ENCODE measurements at regions not wholly inside any gene's neighbourhood (a gene's known extent, or its start where the extent isn't known, plus 50 kb on each side); places are given as distances from the start of the nearest gene placed in this dataset.
"Not testable (repeated sequence)": the region's sequence is repeated elsewhere in the genome, so short reads cannot be mapped to it uniquely, and the experiment has no call there.

DNA sequence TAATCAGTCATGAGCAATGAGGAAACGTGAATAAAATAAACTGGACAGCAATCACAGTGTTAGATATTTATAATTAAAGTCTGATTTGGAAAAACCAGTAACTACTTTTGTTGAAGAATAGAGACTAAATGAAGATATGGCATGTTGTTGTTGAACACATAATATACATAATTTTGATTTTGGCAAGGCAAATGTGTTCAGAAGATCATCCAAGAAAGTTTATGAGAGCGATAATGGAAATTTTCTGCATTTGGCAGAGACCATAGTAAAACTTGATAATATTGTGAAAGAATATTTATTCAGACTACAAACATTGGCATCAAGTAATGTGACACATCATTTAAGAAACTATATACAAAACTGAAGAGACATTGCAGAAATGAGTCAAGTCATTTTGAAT is 620.7 kb downstream of the TMA16 start:
- no peak for DNase-seq

DNA sequence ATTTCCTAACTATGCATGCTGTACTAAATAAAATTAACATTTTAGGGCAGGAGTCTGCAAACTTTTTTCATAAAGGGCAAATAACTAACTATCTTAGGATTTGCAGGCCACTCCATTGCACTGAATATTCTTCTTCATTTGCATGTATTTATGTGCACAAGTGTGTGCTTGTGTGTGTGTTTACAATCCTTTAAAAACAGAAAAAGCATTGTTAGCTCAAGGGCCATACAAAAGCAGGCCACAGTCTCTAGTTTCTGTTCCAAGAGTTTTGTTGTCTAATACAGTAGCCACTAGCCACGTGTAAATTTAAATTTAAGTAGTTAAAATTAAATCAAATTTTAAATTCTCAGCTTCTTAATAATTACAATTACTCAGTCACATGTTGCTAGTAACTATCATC is 621.8 kb downstream of the TMA16 start:
- DNase-seq, result no peak

DNA sequence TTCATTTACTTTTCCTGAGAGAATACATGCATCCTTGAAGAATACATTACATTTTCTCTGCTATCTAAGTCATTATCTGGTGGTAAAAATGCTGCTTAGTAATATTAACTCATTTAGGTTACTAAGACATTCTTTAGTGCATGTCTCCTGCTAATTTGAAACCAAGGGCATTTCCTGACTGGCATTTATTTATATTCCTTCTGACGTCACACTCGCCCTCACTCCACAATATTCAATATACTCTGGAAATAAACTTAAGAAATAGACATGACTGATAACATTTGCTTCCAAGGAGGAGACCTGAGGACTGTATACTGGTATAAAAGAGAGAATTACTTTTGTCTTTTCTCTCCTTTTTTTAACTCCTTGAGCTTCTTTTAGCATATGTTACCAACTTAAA is 619.5 kb upstream of the SMIM31 start:
- no peak for DNase-seq

DNA sequence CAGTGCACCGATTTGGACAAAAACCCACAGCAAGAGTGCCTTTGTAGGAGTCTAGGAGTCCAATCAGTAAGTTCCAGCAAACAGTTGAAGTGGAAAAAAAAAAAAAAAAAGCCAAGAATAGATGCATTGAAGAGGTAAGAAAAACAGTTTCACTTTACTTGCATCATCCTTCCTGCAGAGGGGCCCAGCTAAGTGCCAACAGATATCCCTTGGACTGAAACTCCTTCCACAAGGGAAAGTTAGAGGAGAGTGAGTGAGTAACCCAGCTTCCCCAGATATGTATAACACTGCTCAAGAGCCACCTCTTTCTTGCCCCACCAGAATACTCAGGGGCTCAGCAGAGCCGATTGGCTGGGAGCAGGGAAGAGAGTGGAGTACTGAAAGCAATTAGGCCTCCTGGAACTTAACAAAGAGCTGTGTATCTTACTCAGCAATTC is 617.7 kb upstream of the SMIM31 start:
- DNase-seq, result no peak

DNA sequence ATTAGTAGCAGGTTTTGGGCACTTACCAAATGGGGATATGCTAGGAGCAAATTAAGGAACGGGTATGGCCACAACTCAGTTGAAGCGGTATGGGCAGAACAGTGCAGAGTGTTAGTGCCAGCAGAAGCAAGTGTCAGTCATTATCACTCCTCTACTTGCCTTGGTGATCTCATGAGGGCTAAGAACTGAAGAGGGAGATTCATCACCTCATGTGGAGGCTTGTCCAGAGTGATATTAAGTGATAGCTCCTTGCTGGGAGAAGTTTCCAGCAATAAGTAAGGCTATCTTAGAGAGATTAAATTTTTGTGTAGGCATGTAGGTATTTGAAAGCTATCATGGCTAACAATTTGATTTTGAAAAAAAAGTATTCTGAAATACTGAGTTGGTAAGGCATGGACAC is 615.4 kb upstream of the SMIM31 start:
- DNase-seq, result no peak

DNA sequence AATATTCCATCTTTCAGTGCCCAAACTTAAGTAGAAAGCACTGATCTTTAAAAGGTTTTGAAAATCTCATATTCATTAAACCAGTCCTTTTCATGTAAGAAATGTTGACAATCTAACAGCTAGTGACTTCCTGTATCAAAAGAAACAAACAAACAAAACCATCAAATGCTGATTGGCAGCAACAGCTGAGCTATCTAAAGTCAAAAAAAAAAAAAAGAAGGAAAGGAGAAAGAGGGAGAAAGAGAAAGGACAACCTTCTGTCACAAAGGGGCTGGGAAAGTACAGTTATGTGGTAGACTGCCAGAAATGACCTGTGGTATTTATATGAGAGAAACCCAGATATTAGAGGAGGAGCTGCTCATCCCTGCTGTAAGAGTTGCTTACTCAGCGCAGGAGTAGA is 614.6 kb upstream of the SMIM31 start:
- no peak for DNase-seq

DNA sequence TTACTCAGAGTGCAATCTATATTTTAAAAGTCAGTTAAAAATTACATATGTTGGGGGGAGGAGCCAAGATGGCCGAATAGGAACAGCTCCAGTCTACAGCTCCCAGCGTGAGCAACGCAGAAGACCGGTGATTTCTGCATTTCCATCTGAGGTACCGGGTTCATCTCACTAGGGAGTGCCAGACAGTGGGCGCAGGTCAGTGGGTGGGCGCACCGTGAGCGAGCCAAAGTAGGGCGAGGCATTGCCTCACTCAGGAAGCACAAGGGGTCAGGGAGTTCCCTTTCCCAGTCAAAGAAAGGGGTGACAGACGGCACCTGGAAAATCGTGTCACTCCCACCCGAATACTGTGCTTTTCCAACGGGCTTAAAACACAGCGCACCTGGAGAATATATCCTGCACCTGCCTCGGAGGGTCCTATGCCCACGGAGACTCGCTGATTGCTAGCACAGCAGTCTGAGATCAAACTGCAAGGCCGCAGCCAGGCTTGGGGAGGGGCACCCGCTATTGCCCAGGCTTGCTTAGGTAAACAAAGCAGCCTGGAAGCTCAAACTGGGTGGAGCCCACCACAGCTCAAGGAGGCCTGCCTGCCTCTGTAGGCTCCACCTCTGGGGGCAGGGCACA is 612.1 kb upstream of the SMIM31 start:
- not testable (repeated sequence) for DNase-seq

DNA sequence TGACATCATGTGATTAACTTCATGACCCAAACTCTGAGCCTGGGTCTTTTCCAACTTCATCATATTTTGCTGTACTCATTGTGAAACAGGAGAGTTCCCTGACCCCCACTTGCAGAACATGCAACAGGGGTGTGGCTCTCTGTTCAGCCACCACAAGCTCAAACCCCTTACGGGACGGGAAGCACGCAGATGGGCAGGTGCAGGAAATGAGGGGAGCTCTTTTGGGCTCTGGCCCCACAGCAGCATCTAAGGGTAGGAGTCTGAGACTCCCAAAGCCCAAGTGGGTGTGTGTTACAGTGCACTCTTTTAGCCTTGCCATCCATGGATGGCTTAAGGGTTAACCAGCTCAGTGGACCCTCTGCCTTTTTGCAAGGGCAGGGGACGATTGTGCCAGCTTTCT is 599.5 kb upstream of the SMIM31 start:
- DNase-seq, result no peak

DNA sequence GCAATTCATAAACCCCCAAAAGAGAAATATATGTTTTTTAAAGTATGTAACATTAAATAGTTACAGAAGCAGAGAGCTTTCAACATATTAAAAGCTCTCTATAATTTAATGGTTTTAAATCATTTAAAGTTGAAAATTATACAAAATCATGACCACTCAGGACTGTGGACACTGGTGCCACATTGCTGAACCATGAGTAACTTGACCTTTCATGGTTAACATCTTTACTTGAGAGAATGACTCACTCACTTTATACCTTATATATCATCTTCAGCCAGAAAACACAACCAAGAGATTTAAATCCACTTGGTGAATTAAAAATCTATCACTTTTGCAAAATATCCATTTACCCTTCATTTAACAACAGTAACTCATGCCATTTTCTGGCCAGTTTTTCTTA is 584.3 kb upstream of the SMIM31 start:
- DNase-seq, result no peak

DNA sequence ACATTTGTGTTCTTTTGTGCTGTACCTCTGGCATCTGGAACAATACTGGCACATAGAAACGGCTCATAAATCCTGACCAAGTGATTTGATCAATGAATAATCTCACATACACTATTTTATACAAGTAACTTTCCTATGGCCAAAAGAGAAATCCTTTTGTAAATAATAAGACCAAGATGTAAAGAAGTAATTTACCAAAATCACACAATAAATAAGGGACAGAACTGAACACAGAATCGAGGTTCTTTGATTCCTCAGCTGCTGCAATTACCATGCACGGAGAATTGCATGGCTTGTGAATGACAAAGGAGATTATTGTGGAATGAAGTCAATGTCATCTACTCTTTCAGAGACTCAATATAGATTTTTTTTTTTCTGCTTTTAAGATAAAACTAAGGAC is 576.8 kb upstream of the SMIM31 start:
- DNase-seq, result no peak

DNA sequence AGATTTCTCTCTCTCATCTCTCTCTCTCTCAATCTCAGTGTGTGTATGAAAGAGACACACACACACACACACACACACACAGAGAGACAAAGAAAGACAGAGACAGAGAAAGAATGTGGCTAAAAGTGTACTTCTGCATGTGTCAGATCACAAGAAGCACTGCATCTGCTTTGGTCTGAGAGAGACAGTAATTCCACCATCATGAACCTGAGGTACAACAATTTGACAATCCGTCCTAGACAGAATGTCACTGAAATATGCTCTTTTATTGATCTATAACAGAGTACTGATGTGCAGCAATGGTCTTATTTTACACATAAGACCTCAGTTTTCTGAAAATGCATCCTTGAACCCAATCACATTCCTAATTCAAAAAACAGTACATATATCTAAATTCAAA is 576.2 kb upstream of the SMIM31 start:
- no peak for DNase-seq

DNA sequence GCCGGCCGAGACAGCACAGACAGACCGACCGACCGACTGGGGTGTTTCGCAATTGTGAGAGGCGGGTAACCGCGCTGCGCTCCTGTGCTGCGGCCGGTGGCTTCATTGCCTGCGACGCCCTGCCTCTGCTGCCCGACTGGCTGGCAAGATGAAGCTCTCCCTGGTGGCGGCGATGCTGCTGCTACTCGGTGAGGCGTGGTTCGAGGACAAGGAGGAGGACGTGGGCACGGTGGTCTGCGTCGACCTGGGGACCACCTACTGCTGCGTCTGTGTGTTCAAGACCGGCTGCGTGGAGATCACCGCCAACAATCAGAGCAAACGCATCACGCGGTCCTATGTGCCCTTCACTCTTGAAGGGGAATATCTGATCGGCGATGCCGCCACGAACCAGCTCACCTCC is 565.7 kb upstream of the SMIM31 start:
- DNase-seq, result no peak

DNA sequence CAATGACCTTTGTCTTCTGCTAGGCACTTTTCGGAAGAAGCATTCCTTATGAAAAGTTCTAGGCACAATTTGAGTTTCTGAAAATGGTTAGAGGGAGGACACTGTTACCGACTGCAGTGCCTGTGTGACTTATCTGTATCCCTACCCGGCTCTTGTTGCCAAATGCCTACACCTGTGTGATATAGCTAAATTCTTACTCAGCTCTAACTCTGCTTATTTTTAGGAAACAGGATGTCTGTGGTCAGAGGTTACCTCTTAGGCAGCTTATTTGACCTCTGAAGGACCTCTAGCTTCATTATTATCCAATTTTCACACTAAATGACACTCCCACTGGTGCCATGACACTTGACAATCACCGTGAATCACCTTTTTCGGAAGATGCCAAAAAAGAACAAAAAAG is 561.1 kb upstream of the SMIM31 start:
- DNase-seq, result no peak

DNA sequence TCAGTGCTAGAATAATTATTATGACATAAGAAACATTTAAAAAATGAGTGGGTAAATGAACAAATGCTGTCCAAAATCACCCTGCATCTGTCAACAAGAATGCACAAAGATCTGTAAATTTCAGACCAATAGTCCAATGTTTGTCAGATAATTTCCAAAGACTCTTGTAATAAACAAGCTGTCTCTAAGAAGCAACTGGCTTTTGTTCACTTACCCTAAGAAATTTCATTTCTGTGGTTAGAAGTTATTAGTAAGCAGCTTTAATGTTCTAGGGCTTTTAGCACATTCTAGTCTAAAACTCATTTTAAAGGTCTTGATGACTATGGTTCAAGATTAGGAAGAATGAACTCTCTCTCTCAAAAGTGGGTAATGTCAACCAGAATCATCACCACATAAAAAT is 560.3 kb upstream of the SMIM31 start:
- DNase-seq, result no peak

DNA sequence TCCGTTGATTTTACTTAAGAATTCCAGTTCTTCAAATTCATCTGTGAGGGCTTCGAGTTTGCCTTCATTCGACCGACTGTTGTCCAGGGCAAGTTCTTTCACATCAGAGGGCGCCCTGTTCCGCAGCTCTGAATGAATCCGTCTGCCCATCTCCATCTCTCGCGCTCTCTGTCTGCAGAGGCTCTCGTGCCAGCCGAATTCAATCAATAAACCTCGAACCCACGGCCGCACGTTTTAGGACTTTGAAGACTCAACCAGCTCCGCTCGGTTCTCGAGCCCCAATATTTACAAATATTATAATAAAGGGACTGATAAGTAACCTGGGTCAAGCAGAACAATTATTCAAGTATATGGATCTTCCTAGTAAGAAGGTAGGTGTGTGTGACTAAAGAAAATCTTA is 556.4 kb upstream of the SMIM31 start:
- no peak for DNase-seq

DNA sequence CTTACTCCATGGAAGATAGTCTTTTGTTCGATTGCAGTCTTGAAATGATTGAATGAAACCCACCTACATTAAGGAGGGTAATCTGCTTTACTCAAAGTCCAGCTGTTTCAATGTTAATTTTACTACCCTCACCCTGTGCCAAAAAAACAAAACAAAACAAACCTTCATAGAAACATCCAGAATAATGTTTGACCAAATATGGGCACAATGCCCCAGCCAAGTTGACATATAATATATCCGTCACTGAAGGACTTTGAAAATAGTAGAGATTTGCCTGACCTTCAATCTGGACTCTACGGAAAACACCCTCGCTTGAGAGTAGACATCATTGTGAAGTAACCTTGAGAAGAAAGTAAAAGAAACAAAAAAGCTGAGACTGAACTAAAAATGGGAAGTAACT is 550.5 kb upstream of the SMIM31 start:
- no peak for DNase-seq

DNA sequence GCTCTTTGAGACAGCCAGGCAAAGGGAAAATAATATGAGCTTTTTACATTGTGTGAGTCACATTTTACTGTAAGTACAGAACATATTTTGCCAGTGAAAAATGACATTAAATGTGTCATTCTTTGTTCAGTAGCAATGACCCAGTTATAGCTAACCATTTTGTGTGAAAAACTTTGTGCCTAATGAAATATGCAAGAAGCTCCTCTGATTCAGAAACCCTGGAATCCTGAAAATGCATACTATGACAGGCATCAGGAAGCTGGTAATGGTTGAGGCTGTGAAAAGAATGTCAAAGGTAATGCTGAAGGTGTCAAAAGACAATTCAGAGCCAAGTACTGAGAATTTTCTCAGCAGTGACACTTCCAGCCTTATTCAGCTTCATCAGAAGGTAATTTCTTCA is 549.5 kb upstream of the SMIM31 start:
- no peak for DNase-seq

DNA sequence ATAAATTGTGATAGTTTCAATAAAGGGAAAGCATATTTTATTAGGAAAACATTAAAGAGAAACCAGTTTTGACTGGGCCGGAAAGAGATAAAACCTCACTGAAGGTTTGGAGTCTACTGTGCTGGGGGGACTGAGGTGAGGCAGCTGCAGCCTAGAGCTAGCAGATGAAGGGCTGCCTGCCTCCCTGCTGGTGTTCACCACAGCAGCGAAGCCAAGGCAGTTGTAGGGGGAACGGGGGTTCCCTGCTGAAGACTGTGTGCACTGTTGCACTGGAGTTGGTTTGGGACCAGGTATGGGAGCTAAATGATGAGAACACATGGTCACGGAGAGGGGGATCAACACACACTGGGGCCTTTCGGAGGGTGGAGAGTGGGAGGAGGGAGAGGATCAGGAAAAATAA is 546.5 kb upstream of the SMIM31 start:
- DNase-seq, result no peak

DNA sequence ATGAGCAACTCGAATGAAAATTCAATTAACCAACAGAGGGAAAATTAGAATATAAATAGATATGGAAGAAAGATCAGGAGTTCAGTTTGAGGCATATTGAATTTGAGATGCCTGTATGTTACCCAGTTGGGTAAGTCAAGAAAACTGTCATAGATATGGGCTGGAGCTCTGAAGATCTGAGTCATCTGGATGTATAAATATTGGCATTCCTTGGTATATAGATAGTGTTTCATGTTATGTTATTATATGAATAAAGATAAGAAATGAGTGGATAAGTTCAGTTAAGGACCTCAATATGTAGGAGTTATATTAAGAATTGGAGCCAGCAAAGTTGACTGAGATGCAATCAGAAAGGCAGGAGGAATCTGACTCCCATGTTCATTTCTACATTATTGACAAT is 543.6 kb upstream of the SMIM31 start:
- DNase-seq, result no peak

DNA sequence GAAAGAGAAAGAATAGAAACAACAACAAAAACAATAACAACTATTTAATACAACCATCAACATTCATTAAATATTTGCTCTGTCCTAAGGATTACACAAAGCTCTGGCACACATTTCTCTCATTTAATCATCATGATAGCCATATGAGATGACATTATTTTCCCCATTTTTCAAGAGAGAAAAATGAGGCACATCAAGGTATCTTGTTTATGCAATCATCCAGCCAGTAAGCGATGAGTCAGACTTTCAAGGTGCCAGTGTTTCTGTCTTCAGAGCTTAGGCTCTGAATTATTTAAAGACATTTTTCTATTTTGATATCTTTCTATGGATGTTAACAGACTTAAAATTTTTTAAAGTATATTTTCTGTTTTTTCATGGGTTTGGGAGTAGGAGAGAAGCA is 541.8 kb upstream of the SMIM31 start:
- DNase-seq, result no peak

DNA sequence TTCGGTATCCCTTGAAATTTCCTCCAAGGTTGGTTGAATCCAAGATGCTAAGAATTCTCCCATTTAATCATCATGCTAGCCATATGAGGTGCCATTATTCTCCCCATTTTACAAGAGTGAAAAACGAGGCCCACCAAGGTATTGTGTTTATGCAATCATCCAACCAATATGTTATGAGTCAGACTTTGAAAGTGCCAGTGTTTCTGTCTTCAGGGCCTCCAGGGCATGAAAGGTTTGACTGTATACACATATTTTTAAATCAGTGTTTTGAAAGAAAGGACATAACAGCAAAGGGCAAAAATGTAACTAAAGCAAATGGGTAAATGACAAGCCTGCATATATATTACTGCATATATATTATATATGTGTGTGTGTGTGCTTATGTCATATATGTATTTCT is 541.2 kb upstream of the SMIM31 start:
- DNase-seq, result no peak

DNA sequence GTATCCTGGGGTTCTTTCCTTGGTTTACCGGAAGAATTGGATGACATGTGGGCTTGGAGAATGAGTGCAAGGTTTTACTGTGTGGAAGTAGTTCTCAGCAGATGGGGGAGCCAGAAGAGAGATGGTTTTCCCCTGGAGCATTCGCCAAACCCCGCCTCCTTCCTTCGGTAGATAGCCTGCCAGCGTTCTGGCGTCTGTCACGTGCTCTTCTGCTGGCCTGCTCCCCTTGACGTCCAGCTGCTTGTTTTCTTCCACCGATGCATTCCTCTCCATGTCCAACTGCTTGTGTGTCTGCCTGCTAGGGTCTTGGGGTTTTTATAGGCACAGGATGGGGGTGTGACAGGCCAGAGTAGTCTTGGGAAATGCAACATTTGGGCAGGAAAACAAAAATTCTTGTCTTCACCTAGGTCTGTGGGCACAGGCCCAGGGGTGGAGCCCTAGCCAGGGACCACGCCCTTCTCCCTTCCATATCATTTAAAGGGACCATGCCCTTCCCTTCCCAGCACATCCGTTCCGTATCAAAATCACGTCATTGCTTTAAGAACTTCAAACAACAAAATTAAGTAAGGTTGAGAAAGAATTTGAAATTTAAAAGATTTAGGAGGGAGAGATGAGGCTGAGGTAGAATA is 538.7 kb upstream of the SMIM31 start:
- no peak for DNase-seq

DNA sequence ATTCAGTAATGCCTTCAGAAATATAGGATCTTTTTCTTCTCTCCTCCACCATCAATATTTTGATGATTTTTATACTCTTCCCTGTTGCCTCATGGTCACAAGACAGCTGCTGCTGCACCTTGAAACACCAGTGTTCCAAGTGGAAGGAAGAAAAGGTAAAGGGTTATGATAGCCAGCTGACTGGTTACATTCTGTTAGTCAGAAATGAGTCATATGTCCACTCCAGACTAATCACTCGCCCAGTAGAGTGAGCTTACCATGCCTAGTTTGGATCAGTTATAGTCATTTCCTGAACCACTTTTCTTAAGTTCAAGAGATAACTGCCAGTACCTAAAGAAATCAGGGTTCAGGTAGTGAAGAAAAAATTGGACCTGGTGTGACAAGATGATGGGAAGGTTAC is 532.3 kb upstream of the SMIM31 start:
- DNase-seq, result no peak

DNA sequence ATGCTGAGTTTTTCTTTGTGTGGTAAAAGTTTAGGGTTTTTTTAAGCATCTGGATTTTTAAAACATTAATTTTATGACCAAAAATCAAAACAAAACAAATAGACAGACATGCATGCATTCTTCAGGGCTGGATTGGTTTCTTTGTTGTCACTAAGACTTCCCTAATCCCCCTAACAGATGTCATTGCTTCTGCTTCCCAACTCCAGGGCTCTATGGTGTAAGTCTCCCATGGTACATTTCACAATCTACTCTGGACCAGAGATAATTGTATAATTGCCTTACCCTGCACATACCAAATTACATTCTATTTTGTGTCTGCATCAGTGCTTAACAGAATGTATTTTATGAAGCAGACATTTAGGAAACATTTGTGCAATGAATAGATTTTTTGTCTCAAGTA is 529.1 kb upstream of the SMIM31 start:
- DNase-seq, result no peak

DNA sequence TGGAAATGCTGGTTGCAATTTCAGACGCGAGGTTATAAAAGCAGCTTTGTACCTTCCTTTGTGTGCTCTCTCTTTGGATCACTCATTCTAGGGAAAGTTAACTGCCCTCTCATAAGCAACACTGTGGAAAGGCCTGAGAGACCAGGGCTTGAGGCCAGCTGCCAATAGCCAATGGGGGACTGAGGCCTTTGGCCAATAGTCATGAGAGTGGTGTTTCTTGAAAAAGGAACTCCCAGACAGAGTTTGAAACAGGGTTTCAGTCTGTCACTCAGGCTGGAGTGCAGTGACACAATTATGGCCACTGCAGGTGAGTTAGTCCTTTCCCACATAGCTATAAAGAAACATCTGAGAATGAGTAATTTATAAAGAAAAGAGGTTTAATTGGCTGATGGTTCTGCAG is 524.7 kb upstream of the SMIM31 start:
- DNase-seq, result no peak

DNA sequence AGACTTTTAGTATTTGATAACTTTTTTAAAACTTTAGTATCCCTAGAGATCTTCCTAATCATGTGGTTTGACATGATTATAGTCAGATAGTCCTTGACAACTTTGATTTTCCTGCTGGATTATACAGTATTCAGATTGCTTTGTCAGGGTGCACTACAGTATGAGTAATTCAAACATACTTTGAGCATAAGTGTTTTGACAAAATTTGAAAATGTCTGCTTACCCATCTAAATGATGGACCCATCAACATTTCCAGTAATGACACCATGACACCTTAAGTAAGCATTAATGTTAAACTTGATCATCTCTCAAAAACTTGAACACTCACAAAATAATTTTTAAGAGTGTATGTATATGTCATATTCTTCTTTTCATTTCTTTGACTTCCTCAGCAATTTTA is 514.5 kb upstream of the SMIM31 start:
- DNase-seq, result no peak

Measured in NCI-H2029 (cell line).